Stimulated activated CD4-positive, alpha-beta T cell treated with anti-CD3 and anti-CD28 coated beads, Interleukin-12 subunit alpha, Interleukin-12 subunit beta, amount 100 ng/mL, for 48 hours (primary cell): ENCODE measurements at regions not wholly inside any gene's neighbourhood (a gene's known extent, or its start where the extent isn't known, plus 50 kb on each side); places are given as distances from the start of the nearest gene placed in this dataset.

Source experiments
- DNase-seq, 3 donors: peaks; one replicate each; pipeline ENCODE4 v3.0.0-alpha.2; 2020; ENCODE audit warnings: low read depth in 2 of 3, low spot score in 1 of 3

- DNase-seq: no peak
These were observed 300.7 kb upstream of the BOD1L1 start for GRCh38 chr4:13928214-13928613.

GRCh38 chr4:13930155-13930554, 302.6 kb upstream of the BOD1L1 start:
- no peak for DNase-seq

- DNase-seq: no peak
These were observed 305.7 kb upstream of the BOD1L1 start for GRCh38 chr4:13933191-13933590.

- no peak for DNase-seq
These were observed 310.8 kb upstream of the BOD1L1 start for GRCh38 chr4:13938299-13938698.

GRCh38 chr4:13940921-13941320, 313.4 kb upstream of the BOD1L1 start:
- no peak for DNase-seq

GRCh38 chr4:13942977-13943376, 315.5 kb upstream of the BOD1L1 start:
- DNase-seq: no peak

- DNase-seq: no peak
These were observed 316.6 kb upstream of the BOD1L1 start for GRCh38 chr4:13944095-13944511.

- no peak for DNase-seq
These were observed 320.4 kb upstream of the BOD1L1 start for GRCh38 chr4:13947921-13948320.

- no peak for DNase-seq
These were observed 323.0 kb upstream of the BOD1L1 start for GRCh38 chr4:13950491-13950890.

- DNase-seq: no peak
These were observed 325.6 kb upstream of the BOD1L1 start for GRCh38 chr4:13953083-13953482.

- no peak for DNase-seq
These were observed 328.0 kb upstream of the BOD1L1 start for GRCh38 chr4:13955551-13955950.

- no peak for DNase-seq
These were observed 329.4 kb upstream of the BOD1L1 start for GRCh38 chr4:13956947-13957346.

GRCh38 chr4:13957871-13958270, 330.3 kb upstream of the BOD1L1 start:
- no peak for DNase-seq

GRCh38 chr4:13963601-13964000, 336.1 kb upstream of the BOD1L1 start:
- DNase-seq: no peak

GRCh38 chr4:13966231-13967195, 339.0 kb upstream of the BOD1L1 start:
- DNase-seq: no peak

GRCh38 chr4:13968723-13969122, 341.2 kb upstream of the BOD1L1 start:
- no peak for DNase-seq

GRCh38 chr4:13970349-13970748, 342.8 kb upstream of the BOD1L1 start:
- DNase-seq: no peak

GRCh38 chr4:13977746-13978145, 350.2 kb upstream of the BOD1L1 start:
- DNase-seq: no peak

- DNase-seq: no peak
These were observed 353.1 kb upstream of the BOD1L1 start for GRCh38 chr4:13980317-13981310.

- no peak for DNase-seq
These were observed 354.0 kb upstream of the BOD1L1 start for GRCh38 chr4:13981499-13981898.

- DNase-seq: no peak
These were observed 354.5 kb upstream of the BOD1L1 start for GRCh38 chr4:13982010-13982409.
